ENCODE measurements at regions not wholly inside any gene's neighbourhood (a gene's known extent, or its start where the extent isn't known, plus 50 kb on each side); places are given as distances from the start of the nearest gene placed in this dataset.

- no peak for TF ChIP-seq ZFX (IDR thresholded peaks at IDR 0.05)
- no peak for TF ChIP-seq CTCF (conservative IDR thresholded peaks at IDR 0.05)
- H3K27ac ChIP-seq, result no peak overlapping the region
Observed at GRCh38 chr10:56567580-56567979, 206.5 kb upstream of the ZWINT start.

DNA sequence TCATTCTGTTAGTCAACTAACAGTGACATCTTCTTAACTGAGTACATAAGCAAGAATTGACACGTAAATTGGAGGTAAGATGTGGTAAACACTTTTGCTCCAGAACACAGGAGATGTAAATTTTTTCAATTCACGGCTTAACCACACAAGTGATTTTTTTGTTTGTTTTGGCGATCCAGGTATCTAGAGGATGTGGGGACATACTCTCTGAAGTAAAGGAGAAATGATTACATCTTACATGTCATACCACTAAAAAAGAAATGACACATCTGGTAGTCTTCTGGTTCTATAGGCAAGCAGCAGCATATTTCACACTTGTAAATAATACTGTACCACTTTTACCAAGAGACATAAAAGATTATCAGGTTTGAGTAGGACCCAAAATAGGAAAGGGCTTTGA lies 200.3 kb upstream of the ZWINT start:
- H3K27ac ChIP-seq, result no peak overlapping the region
- no peak for TF ChIP-seq CTCF (conservative IDR thresholded peaks at IDR 0.05)
- TF ChIP-seq ZFX (IDR thresholded peaks at IDR 0.05), result no peak

GRCh38 chr10:56551037-56551436 lies 190.0 kb upstream of the ZWINT start:
- no peak overlapping the region for H3K27ac ChIP-seq
- TF ChIP-seq CTCF (conservative IDR thresholded peaks at IDR 0.05), result no peak
- TF ChIP-seq ZFX (IDR thresholded peaks at IDR 0.05), result no peak

- no peak overlapping the region for H3K27ac ChIP-seq
- TF ChIP-seq ZFX (IDR thresholded peaks at IDR 0.05), result no peak
- TF ChIP-seq CTCF (conservative IDR thresholded peaks at IDR 0.05), result no peak
Observed at GRCh38 chr10:56547163-56547562, 186.1 kb upstream of the ZWINT start.

GRCh38 chr10:56537984-56538383 lies 176.9 kb upstream of the ZWINT start:
- no peak overlapping the region for H3K27ac ChIP-seq
- no peak for TF ChIP-seq ZFX (IDR thresholded peaks at IDR 0.05)
- no peak for TF ChIP-seq CTCF (conservative IDR thresholded peaks at IDR 0.05)

GRCh38 chr10:56522166-56522565 lies 161.1 kb upstream of the ZWINT start:
- TF ChIP-seq CTCF (conservative IDR thresholded peaks at IDR 0.05) (no peak), ZFX (IDR thresholded peaks at IDR 0.05) (no peak)
- no peak overlapping the region for H3K27ac ChIP-seq

DNA sequence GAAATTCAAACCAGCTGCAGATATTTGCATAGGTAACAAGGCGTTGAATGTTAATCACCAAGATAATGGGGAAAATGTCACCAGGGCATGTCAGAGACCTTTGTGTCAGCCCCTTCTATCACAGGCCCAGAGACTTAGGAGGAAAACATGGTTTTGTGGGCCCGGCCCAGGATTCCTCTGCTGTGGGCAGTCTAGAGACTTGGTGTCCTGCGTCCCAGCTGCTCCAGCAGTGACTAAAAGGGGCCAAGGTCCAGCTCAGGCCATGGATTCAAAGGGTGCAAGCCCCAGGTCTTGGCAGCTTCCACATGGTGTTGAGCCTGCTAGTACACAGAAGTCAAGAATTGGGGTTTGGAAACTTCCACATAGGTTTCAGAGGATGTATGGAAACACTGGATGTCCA lies 147.5 kb upstream of the ZWINT start:
- no peak overlapping the region for H3K27ac ChIP-seq
- TF ChIP-seq ZFX (IDR thresholded peaks at IDR 0.05), result no peak
- TF ChIP-seq CTCF (conservative IDR thresholded peaks at IDR 0.05), result no peak
